Inflammatory macrophage treated with lipopolysaccharide for 4 hours (primary cell): ENCODE measurements at regions not wholly inside any gene's neighbourhood (a gene's known extent, or its start where the extent isn't known, plus 50 kb on each side); places are given as distances from the start of the nearest gene placed in this dataset.

Experiments
- DNase-seq: peaks from one replicate; pipeline ENCODE4 v3.0.0-alpha.2; 2020

GRCh38 chr2:58871469-58872142 is 630.5 kb upstream of the FANCL start:
- DNase-seq: peak; percentile 7

GRCh38 chr2:58870704-58871103 is 629.6 kb upstream of the FANCL start:
- no peak for DNase-seq

GRCh38 chr2:58866946-58867345 is 625.8 kb upstream of the FANCL start:
- DNase-seq: no peak

GRCh38 chr2:58866527-58866926 is 625.4 kb upstream of the FANCL start:
- DNase-seq: no peak

- no peak for DNase-seq
Observed at GRCh38 chr2:58866040-58866439, 624.9 kb upstream of the FANCL start.

GRCh38 chr2:58865436-58865835 is 624.3 kb upstream of the FANCL start:
- DNase-seq: no peak

GRCh38 chr2:58862244-58862643 is 621.1 kb upstream of the FANCL start:
- DNase-seq: peak; percentile 74

GRCh38 chr2:58860586-58860985 is 619.5 kb upstream of the FANCL start:
- DNase-seq: no peak

- no peak for DNase-seq
Observed at GRCh38 chr2:58856100-58856499, 615.0 kb upstream of the FANCL start.

GRCh38 chr2:58853420-58853819 is 612.3 kb upstream of the FANCL start:
- DNase-seq: no peak

GRCh38 chr2:58852905-58853304 is 611.8 kb upstream of the FANCL start:
- DNase-seq: no peak

- DNase-seq: no peak
Observed at GRCh38 chr2:58852243-58852642, 611.1 kb upstream of the FANCL start.

GRCh38 chr2:58851598-58851997 is 610.5 kb upstream of the FANCL start:
- no peak for DNase-seq

GRCh38 chr2:58845011-58845410 is 603.9 kb upstream of the FANCL start:
- no peak for DNase-seq

GRCh38 chr2:58842501-58843155 is 601.5 kb upstream of the FANCL start:
- DNase-seq: no peak

GRCh38 chr2:58834404-58834803 is 593.3 kb upstream of the FANCL start:
- no peak for DNase-seq

- DNase-seq: no peak
Observed at GRCh38 chr2:58826795-58827194, 585.7 kb upstream of the FANCL start.

GRCh38 chr2:58812771-58813344 is 571.7 kb upstream of the FANCL start:
- no peak for DNase-seq

- DNase-seq: no peak
Observed at GRCh38 chr2:58805126-58805525, 564.0 kb upstream of the FANCL start.

- no peak for DNase-seq
Observed at GRCh38 chr2:58803192-58803591, 562.1 kb upstream of the FANCL start.

GRCh38 chr2:58800881-58801280 is 559.8 kb upstream of the FANCL start:
- no peak for DNase-seq

GRCh38 chr2:58798676-58799208 is 557.6 kb upstream of the FANCL start:
- DNase-seq: no peak

GRCh38 chr2:58796239-58796910 is 555.2 kb upstream of the FANCL start:
- DNase-seq: no peak

- no peak for DNase-seq
Observed at GRCh38 chr2:58794916-58795315, 553.8 kb upstream of the FANCL start.
